ENCODE measurements at regions not wholly inside any gene's neighbourhood (a gene's known extent, or its start where the extent isn't known, plus 50 kb on each side); places are given as distances from the start of the nearest gene placed in this dataset.
A peak's percentile ranks its signal among the peaks of the same experiment; 100 is the strongest.

DNA sequence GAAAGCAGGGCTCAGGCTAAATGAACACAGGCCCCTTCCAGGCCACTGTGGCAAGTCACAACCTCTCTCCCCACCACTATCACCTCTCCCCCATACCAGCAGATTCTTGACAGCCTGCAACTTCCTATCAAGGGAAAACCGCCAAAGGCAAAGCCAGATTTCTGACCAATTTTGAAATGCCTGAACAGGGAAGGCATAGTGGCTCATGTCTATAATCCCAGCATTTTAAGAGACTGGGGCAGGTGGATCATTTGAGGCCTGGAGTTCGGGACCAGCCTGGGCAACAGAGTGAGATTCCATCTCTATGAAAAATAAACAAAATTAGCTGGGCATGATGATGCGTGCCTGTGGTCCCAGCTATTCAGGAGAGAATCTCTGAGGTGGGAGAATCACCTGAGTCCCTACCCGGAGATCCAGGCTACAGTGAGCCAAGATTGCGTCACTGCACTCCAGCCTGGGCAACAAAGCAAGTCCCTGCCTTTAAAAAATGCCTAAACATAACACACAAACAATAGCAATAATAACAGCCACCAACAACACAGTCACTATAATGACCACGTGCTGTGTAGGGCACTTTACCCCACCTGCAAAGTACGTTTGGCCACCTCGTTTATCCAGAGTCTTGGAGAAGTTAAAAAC lies 75.5 kb upstream of the GLI2 start:
- no peak overlapping the region for H3K27ac ChIP-seq
- H3K9me3 ChIP-seq, result no peaks in the 10 kb centered on the region
- H3K4me1 ChIP-seq, result peaks cover 34 to 36% of the 10 kb centered on the region in 2 donors
- intact Hi-C loops (cut with DNase I), result no loop called here
- H3K36me3 ChIP-seq, result no peaks in the 10 kb centered on the region
- peak in 1 of 2 donors; percentile 25 for DNase-seq
- TF ChIP-seq POLR2A (IDR thresholded peaks at IDR 0.05), result no peak
- TF ChIP-seq, protein P1, sequence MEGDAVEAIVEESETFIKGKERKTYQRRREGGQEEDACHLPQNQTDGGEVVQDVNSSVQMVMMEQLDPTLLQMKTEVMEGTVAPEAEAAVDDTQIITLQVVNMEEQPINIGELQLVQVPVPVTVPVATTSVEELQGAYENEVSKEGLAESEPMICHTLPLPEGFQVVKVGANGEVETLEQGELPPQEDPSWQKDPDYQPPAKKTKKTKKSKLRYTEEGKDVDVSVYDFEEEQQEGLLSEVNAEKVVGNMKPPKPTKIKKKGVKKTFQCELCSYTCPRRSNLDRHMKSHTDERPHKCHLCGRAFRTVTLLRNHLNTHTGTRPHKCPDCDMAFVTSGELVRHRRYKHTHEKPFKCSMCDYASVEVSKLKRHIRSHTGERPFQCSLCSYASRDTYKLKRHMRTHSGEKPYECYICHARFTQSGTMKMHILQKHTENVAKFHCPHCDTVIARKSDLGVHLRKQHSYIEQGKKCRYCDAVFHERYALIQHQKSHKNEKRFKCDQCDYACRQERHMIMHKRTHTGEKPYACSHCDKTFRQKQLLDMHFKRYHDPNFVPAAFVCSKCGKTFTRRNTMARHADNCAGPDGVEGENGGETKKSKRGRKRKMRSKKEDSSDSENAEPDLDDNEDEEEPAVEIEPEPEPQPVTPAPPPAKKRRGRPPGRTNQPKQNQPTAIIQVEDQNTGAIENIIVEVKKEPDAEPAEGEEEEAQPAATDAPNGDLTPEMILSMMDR (IDR thresholded peaks at IDR 0.05), result no peak
- H3K27me3 ChIP-seq, result no peaks in the 10 kb centered on the region
- H3K4me3 ChIP-seq (replicated peaks in 1 of 3), result no peak overlapping the region
- WGBS, 2 donors, result 73 to 78% methylated on average over 8 of the region's 8 CpGs

DNA sequence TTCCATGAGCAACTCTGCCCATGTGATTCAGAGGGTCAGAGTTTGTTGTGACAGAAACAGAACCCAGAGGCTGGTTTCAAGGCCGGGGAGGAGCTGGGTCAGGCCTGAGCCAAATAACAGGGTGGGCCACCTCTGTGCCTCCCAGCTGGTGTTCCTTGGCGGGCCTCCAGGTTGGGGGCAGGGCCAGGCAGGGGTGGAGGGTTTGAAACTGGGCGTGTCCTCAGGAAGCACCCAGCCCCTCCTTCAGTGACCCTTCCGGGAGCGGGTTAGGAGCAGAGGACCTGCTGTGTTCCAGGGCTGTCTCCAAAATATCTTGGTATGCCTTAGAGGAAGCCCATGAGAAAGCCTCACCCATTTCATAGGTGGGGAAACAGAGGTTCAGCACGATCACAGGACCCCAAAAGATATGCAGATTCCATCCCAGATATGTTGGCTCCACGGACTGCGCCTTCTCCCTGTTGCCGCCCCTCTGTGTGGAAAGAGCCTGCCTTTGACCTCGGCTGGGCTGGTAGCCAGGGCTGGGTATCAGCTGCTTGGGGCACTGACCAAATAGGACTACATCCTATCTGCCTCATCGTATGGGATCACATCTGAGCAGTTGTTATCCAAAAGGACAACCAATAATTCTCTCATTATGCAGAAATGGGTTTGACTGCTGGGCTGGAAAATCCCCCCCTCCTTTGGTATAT lies 74.8 kb upstream of the GLI2 start:
- WGBS, 2 donors, result 71 to 74% methylated on average over 7 to 11 of the region's 11 CpGs
- no peak for DNase-seq
- no peak overlapping the region for H3K27ac ChIP-seq
- no peaks in the 10 kb centered on the region for H3K9me3 ChIP-seq
- H3K36me3 ChIP-seq, result no peaks in the 10 kb centered on the region
- H3K4me1 ChIP-seq, result peaks cover 31 to 34% of the 10 kb centered on the region in 2 donors
- no peak for TF ChIP-seq POLR2A (IDR thresholded peaks at IDR 0.05)
- TF ChIP-seq, protein P1 (IDR thresholded peaks at IDR 0.05), result no peak
- no peak overlapping the region for H3K4me3 ChIP-seq (replicated peaks in 1 of 3)
- H3K27me3 ChIP-seq, result no peaks in the 10 kb centered on the region
- intact Hi-C loops (cut with DNase I), result no loop called here

DNA sequence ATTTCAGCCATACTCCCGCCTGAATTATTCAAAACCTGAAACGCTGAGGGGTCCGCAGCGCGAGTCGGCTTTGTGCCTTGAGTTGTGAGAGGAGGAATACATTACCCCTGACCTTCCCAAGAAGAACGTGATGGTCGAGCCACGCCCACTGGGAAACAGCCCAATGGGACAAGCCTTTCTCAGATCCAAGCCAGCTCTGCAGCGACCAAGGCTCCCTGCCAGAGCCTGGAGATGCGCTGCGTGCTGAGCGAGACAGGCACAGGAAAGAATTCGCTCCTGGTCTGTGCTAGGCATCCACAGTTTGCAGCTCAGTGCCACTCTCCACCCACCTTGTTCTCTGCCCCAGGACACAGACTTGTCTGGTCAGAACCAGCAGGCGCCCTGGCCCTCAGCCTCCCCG lies 74.1 kb upstream of the GLI2 start:
- H3K36me3 ChIP-seq, result no peaks in the 10 kb centered on the region
- WGBS, 2 donors, result 48 to 52% methylated on average over 14 to 16 of the region's 16 CpGs
- H3K27me3 ChIP-seq, result no peaks in the 10 kb centered on the region
- no peaks in the 10 kb centered on the region for H3K9me3 ChIP-seq
- H3K4me1 ChIP-seq, result peaks cover 25 to 28% of the 10 kb centered on the region in 2 donors
- no peak for DNase-seq
- intact Hi-C loops (cut with DNase I), result no loop called here
- no peak overlapping the region for H3K4me3 ChIP-seq (replicated peaks in 1 of 3)
- TF ChIP-seq POLR2A (IDR thresholded peaks at IDR 0.05), result no peak
- TF ChIP-seq, protein P1 (IDR thresholded peaks at IDR 0.05), result no peak
- H3K27ac ChIP-seq, result no peak overlapping the region

DNA sequence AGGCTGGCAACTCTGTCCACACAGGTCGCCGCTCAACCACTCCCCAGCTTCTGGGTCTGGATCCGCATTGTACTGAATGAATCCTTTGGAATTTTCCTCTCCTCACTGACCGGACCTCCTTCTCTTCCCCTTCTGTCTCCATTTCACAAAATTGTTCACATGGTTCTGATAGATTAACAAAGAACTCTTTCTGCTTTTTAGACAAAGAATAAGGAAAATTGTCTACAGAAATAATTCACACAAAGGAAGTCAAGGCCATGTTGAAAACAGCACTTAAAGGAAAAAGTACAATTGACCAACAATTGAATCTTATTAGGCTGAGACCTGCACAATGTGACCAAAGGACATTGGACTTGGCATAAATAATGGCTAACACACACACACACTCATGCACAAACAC lies 73.6 kb upstream of the GLI2 start:
- peaks cover 20 to 23% of the 10 kb centered on the region in 2 donors for H3K4me1 ChIP-seq
- TF ChIP-seq, protein P1 (IDR thresholded peaks at IDR 0.05), result no peak
- no peak for TF ChIP-seq POLR2A (IDR thresholded peaks at IDR 0.05)
- intact Hi-C loops (cut with DNase I), result no loop called here
- H3K9me3 ChIP-seq, result no peaks in the 10 kb centered on the region
- DNase-seq, result no peak
- no peak overlapping the region for H3K4me3 ChIP-seq (replicated peaks in 1 of 3)
- no peaks in the 10 kb centered on the region for H3K27me3 ChIP-seq
- no peaks in the 10 kb centered on the region for H3K36me3 ChIP-seq
- no peak overlapping the region for H3K27ac ChIP-seq
- WGBS, 2 donors, result 93% methylated on average over 4 of the region's 4 CpGs

DNA sequence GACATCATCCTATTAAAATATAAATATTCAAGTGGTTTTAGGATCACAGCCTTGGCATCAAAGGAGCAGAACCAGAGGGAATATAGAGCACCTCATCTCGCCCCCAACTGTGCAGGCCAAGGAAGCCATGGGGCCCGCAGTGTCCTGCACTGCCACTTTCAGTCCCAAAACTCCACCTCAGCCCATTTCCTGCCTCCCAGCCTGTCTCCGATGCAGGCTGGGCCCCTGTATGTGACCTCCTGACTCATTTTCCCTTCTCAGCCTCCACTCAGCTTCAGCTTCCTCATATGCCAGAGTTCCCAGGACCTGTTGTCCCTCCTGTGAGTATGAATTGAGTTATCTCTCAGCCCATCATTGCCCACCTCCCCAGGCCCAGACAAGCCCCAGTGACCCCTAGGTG lies 72.9 kb upstream of the GLI2 start:
- Histone ChIP-seq H3K27ac (no peak overlapping the region), H3K27me3 (no peaks in the 10 kb centered on the region), H3K4me3 (replicated peaks in 1 of 3) (no peak overlapping the region), H3K36me3 (no peaks in the 10 kb centered on the region), H3K4me1 (peaks cover 13 to 18% of the 10 kb centered on the region in 2 donors), H3K9me3 (no peaks in the 10 kb centered on the region)
- WGBS, 2 donors, result 93 to 95% methylated on average over 3 of the region's 3 CpGs
- no peak for DNase-seq
- intact Hi-C loops (cut with DNase I), result no loop called here
- TF ChIP-seq, protein P1 (IDR thresholded peaks at IDR 0.05), result no peak
- TF ChIP-seq POLR2A (IDR thresholded peaks at IDR 0.05), result no peak
